ENCODE measurements at regions not wholly inside any gene's neighbourhood (a gene's known extent, or its start where the extent isn't known, plus 50 kb on each side); places are given as distances from the start of the nearest gene placed in this dataset.

DNA sequence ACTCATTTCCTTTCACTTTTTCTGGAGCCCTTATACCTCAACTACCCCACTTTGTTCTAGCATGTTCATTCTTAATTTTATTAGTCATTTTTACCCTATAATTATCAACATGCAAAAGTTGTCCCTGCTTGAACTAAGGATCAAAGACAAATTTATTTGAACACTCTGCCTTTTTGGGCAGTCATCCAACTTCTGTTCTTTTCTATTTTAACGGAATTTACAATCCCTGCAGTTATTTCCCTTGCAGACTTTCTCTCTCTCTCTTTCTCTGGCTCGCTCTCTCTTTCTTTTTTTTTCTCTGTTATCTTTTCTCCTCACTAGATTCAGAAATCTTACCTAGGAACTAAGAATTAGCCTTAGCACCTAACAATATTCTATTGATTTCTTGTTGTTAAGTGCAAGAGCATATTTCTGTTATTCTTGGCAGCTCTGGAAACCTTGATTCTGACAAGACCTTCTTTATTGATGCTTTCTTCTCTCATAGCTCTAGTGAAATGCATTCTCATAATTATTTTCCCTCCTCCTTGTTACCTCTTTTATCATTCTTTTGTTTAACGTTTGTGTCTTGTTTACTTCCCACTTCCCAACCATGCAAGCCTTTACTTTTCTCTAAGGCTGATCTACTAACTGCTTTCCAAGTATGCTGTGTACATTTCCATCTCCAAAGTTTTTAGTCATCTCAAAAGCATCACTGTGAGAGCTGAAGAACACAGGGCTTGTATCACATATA, 951.6 kb downstream of the DIPK2A start:
- TF ChIP-seq, protein P1, sequence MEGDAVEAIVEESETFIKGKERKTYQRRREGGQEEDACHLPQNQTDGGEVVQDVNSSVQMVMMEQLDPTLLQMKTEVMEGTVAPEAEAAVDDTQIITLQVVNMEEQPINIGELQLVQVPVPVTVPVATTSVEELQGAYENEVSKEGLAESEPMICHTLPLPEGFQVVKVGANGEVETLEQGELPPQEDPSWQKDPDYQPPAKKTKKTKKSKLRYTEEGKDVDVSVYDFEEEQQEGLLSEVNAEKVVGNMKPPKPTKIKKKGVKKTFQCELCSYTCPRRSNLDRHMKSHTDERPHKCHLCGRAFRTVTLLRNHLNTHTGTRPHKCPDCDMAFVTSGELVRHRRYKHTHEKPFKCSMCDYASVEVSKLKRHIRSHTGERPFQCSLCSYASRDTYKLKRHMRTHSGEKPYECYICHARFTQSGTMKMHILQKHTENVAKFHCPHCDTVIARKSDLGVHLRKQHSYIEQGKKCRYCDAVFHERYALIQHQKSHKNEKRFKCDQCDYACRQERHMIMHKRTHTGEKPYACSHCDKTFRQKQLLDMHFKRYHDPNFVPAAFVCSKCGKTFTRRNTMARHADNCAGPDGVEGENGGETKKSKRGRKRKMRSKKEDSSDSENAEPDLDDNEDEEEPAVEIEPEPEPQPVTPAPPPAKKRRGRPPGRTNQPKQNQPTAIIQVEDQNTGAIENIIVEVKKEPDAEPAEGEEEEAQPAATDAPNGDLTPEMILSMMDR (IDR thresholded peaks at IDR 0.05), result no peak
- TF ChIP-seq POLR2A (IDR thresholded peaks at IDR 0.05), result no peak
